Vagina (tissue), 2 donors: ENCODE measurements at regions not wholly inside any gene's neighbourhood (a gene's known extent, or its start where the extent isn't known, plus 50 kb on each side); places are given as distances from the start of the nearest gene placed in this dataset.

ENCODE experiments used
- DNase-seq, 2 donors: peaks; one replicate each; pipeline ENCODE4 v3.0.0-alpha.2; 2017; ENCODE audit errors: extremely low spot score in 2 of 2
- H3K27ac ChIP-seq: fragments of 200-600 bp; sonication (generic); one replicate; pipeline ENCODE4 v1.5.1; 2019
- H3K27me3 ChIP-seq: fragments of 200-600 bp; sonication (generic); one replicate; pipeline ENCODE4 v1.5.1; 2019
- H3K36me3 ChIP-seq, 2 donors: fragments of 200-600 bp; sonication (generic); one replicate each; pipeline ENCODE4 v1.5.1; 2017 to 2019
- H3K4me1 ChIP-seq: fragments of 200-600 bp; sonication (generic); one replicate; pipeline ENCODE4 v1.5.1; 2019
- H3K4me3 ChIP-seq, 2 donors: fragments of 200-600 bp; sonication (generic); 1 replicate in 1 of 2; 2 replicates in 1 of 2; pipeline ENCODE4 v1.5.1; 2016 to 2019
- H3K9me3 ChIP-seq: fragments of 200-600 bp; sonication (generic); one replicate; pipeline ENCODE4 v1.5.1; 2019
- CTCF ChIP-seq, 3 experiments: fragments of 450-650 bp in 2 of 3; fragments of 200-600 bp in 1 of 3; sonication (generic) in 1 of 3; IDR thresholded peaks; one replicate each; pipeline ENCODE4 v1.5.1; 2017 to 2019; ENCODE audit warnings: antibody characterized with exemption in 3 of 3, mild to moderate bottlenecking in 2 of 3, moderate library complexity in 2 of 3
- POLR2A ChIP-seq, 2 donors: fragments of 450-650 bp; IDR thresholded peaks; one replicate each; pipeline ENCODE4 v1.6.1; 2017; ENCODE audit warnings: antibody characterized with exemption in 2 of 2, mild to moderate bottlenecking in 2 of 2, moderate library complexity in 2 of 2
- POLR2AphosphoS5 ChIP-seq, 2 donors: sonication (generic); formaldehyde crosslinking; IDR thresholded peaks; one replicate each; pipeline ENCODE4 v1.9.0; 2017; ENCODE audit warnings: antibody characterized with exemption in 2 of 2, mild to moderate bottlenecking in 2 of 2, low read depth in 1 of 2; ENCODE audit not compliant: insufficient read depth in 1 of 2
- intact Hi-C: fragments of 100-400 bp; cut with DNase I; formaldehyde crosslinking; loops from one replicate; pipeline ENCODE4 v1.15.1; 2023

GRCh38 chrX:121802881-121803412, 755.5 kb downstream of the GLUD2 start:
- no peaks in the 10 kb centered on the region for H3K27me3 ChIP-seq
- H3K4me3 ChIP-seq, result no peak overlapping the region
- H3K4me1 ChIP-seq, result no peaks in the 10 kb centered on the region
- H3K27ac ChIP-seq, result no peak overlapping the region
- no peaks in the 10 kb centered on the region for H3K36me3 ChIP-seq
- DNase-seq, result no peak
- intact Hi-C loops, result no loop called here
- no peaks in the 10 kb centered on the region for H3K9me3 ChIP-seq
- TF ChIP-seq POLR2AphosphoS5 (IDR thresholded peaks at IDR 0.05; ENCODE audit: insufficient read depth in 1 of 2, low read depth in 1 of 2) (no peak), CTCF (IDR thresholded peaks at IDR 0.05) (no peak), POLR2A (IDR thresholded peaks at IDR 0.05) (no peak)

GRCh38 chrX:121823406-121823805, 776.0 kb downstream of the GLUD2 start:
- H3K4me3 ChIP-seq, result no peak overlapping the region
- H3K36me3 ChIP-seq, result no peaks in the 10 kb centered on the region
- no peaks in the 10 kb centered on the region for H3K9me3 ChIP-seq
- no peaks in the 10 kb centered on the region for H3K4me1 ChIP-seq
- no peak overlapping the region for H3K27ac ChIP-seq
- TF ChIP-seq POLR2AphosphoS5 (IDR thresholded peaks at IDR 0.05; ENCODE audit: insufficient read depth in 1 of 2, low read depth in 1 of 2) (no peak), CTCF (IDR thresholded peaks at IDR 0.05) (no peak), POLR2A (IDR thresholded peaks at IDR 0.05) (no peak)
- H3K27me3 ChIP-seq, result no peaks in the 10 kb centered on the region
- intact Hi-C loops, result no loop called here
- no peak for DNase-seq

- Histone ChIP-seq H3K4me1 (no peaks in the 10 kb centered on the region), H3K36me3 (no peaks in the 10 kb centered on the region), H3K27me3 (no peaks in the 10 kb centered on the region), H3K4me3 (no peak overlapping the region), H3K27ac (no peak overlapping the region), H3K9me3 (no peaks in the 10 kb centered on the region)
- intact Hi-C loops, result no loop called here
- no peak for DNase-seq
- no peak for TF ChIP-seq CTCF (IDR thresholded peaks at IDR 0.05)
- TF ChIP-seq POLR2A (IDR thresholded peaks at IDR 0.05), result no peak
- TF ChIP-seq POLR2AphosphoS5 (IDR thresholded peaks at IDR 0.05; ENCODE audit: insufficient read depth in 1 of 2, low read depth in 1 of 2), result no peak
Observed at GRCh38 chrX:121831601-121832000, 784.2 kb downstream of the GLUD2 start.

GRCh38 chrX:121832446-121832845, 785.0 kb downstream of the GLUD2 start:
- Histone ChIP-seq H3K9me3 (no peaks in the 10 kb centered on the region), H3K4me1 (no peaks in the 10 kb centered on the region), H3K36me3 (no peaks in the 10 kb centered on the region), H3K4me3 (no peak overlapping the region), H3K27ac (no peak overlapping the region), H3K27me3 (no peaks in the 10 kb centered on the region)
- TF ChIP-seq CTCF (IDR thresholded peaks at IDR 0.05) (no peak), POLR2A (IDR thresholded peaks at IDR 0.05) (no peak), POLR2AphosphoS5 (IDR thresholded peaks at IDR 0.05; ENCODE audit: insufficient read depth in 1 of 2, low read depth in 1 of 2) (no peak)
- DNase-seq, result no peak
- intact Hi-C loops, result no loop called here

- Histone ChIP-seq H3K4me3 (no peak overlapping the region), H3K36me3 (no peaks in the 10 kb centered on the region), H3K27me3 (no peaks in the 10 kb centered on the region), H3K4me1 (no peaks in the 10 kb centered on the region), H3K9me3 (no peaks in the 10 kb centered on the region), H3K27ac (no peak overlapping the region)
- no peak for DNase-seq
- intact Hi-C loops, result no loop called here
- TF ChIP-seq POLR2AphosphoS5 (IDR thresholded peaks at IDR 0.05; ENCODE audit: insufficient read depth in 1 of 2, low read depth in 1 of 2), result no peak
- no peak for TF ChIP-seq POLR2A (IDR thresholded peaks at IDR 0.05)
- TF ChIP-seq CTCF (IDR thresholded peaks at IDR 0.05), result no peak
Observed at GRCh38 chrX:121836000-121836399, 788.6 kb downstream of the GLUD2 start.
